ENCODE measurements at regions not wholly inside any gene's neighbourhood (a gene's known extent, or its start where the extent isn't known, plus 50 kb on each side); places are given as distances from the start of the nearest gene placed in this dataset.

DNA sequence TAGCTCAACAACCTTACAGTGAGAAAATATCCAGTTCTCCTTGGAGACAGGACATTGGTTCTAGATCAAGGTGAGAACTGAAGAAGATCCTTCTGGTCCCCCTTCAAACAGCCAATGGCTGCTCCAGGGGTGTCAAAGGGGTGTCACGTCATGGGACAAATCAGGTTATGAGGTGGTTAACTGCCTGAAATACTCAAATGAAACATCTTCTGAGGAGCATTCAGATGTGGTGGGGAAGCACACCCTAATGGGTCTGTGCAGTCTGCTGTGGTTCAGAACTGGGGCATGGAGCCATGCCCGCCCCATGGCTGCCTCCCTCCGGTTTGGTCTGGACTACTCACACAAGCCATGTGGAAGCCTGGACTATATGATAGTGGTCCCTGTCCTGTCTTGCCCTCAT is 52.4 kb upstream of the PARP11 start:
- TF ChIP-seq POLR2AphosphoS5 (IDR thresholded peaks at IDR 0.05; ENCODE audit: low read depth, low read length) (no peak), SIN3A (IDR thresholded peaks at IDR 0.05; ENCODE audit: borderline replicate concordance, insufficient read depth, low read depth, low read length) (no peak), TCF7L2 (IDR thresholded peaks at IDR 0.05; ENCODE audit: low read depth, low read length) (no peak), REST (IDR thresholded peaks at IDR 0.05; ENCODE audit: insufficient read depth in 1 of 2, low read depth in 2 of 2, low read length in 1 of 2) (no peak), CTCF (IDR thresholded peaks at IDR 0.05) (no peak)
- no peak for DNase-seq (ENCODE audit: low read depth, low spot score)
- in situ Hi-C loops (cut with HindIII; ENCODE audit: low pct_unique_long_range_greater_than_20kb, low sequenced_read_pairs) = no loop called here
- no TSS peak for BruUV-seq (replicated peaks)
- intact Hi-C loops (cut with micrococcal nuclease; ENCODE audit: unreplicated experiment) = no loop called here
- Histone ChIP-seq H3K27ac (ENCODE audit: low read length) (no peak overlapping the region), H3K36me3 (ENCODE audit: control insufficient read depth, insufficient read depth, low read length) (no peaks in the 10 kb centered on the region), H3K4me1 (ENCODE audit: control insufficient read depth, insufficient read depth, low read length) (no peaks in the 10 kb centered on the region), H3K27me3 (ENCODE audit: control insufficient read depth, insufficient read depth, low read length) (peaks cover 11% of the 10 kb centered on the region), H3K4me3 (ENCODE audit: low read depth in 2 of 2, low read length in 2 of 2) (no peak overlapping the region), H3K9me3 (ENCODE audit: control insufficient read depth, insufficient read depth, low read depth, low read length) (no peaks in the 10 kb centered on the region)
- ATAC-seq = no peak
- ChIA-PET POLR2A (no interaction called here), CTCF (no interaction called here)

- Histone ChIP-seq H3K36me3 (ENCODE audit: control insufficient read depth, insufficient read depth, low read length) (no peaks in the 10 kb centered on the region), H3K4me1 (ENCODE audit: control insufficient read depth, insufficient read depth, low read length) (no peaks in the 10 kb centered on the region), H3K4me3 (ENCODE audit: low read depth in 2 of 2, low read length in 2 of 2) (no peak overlapping the region), H3K27ac (ENCODE audit: low read length) (no peak overlapping the region), H3K9me3 (ENCODE audit: control insufficient read depth, insufficient read depth, low read depth, low read length) (no peaks in the 10 kb centered on the region), H3K27me3 (ENCODE audit: control insufficient read depth, insufficient read depth, low read length) (peaks cover 12% of the 10 kb centered on the region)
- ChIA-PET CTCF (no interaction called here), POLR2A (no interaction called here)
- ATAC-seq (no peak), DNase-seq (ENCODE audit: low read depth, low spot score) (no peak)
- in situ Hi-C loops (cut with HindIII; ENCODE audit: low pct_unique_long_range_greater_than_20kb, low sequenced_read_pairs) (no loop called here), intact Hi-C loops (cut with micrococcal nuclease; ENCODE audit: unreplicated experiment) (no loop called here)
- no peak for TF ChIP-seq CTCF (IDR thresholded peaks at IDR 0.05)
- TF ChIP-seq REST (IDR thresholded peaks at IDR 0.05; ENCODE audit: insufficient read depth in 1 of 2, low read depth in 2 of 2, low read length in 1 of 2) = no peak
- TF ChIP-seq TCF7L2 (IDR thresholded peaks at IDR 0.05; ENCODE audit: low read depth, low read length) = no peak
- TF ChIP-seq POLR2AphosphoS5 (IDR thresholded peaks at IDR 0.05; ENCODE audit: low read depth, low read length) = no peak
- TF ChIP-seq SIN3A (IDR thresholded peaks at IDR 0.05; ENCODE audit: borderline replicate concordance, insufficient read depth, low read depth, low read length) = no peak
- no TSS peak for BruUV-seq (replicated peaks)
Measured at GRCh38 chr12:3924761-3925160, 51.6 kb upstream of the PARP11 start.
